NK-92 treated with Interleukin-12 subunit alpha and Interleukin-12 subunit beta, amount 100 ng/mL, for 24 hours (cell line): ENCODE measurements at regions not wholly inside any gene's neighbourhood (a gene's known extent, or its start where the extent isn't known, plus 50 kb on each side); places are given as distances from the start of the nearest gene placed in this dataset.

ENCODE experiments used
- DNase-seq: peaks from one replicate; lab custom pipeline; 2025; lab: John Stamatoyannopoulos, UW

- no peak for DNase-seq
Measured at GRCh38 chr5:68452286-68452685, 236.7 kb downstream of the PIK3R1 start.

- DNase-seq = no peak
Measured at GRCh38 chr5:68454172-68454571, 238.6 kb downstream of the PIK3R1 start.

GRCh38 chr5:68454766-68455165 is 239.2 kb downstream of the PIK3R1 start:
- no peak for DNase-seq

- DNase-seq = no peak
Measured at GRCh38 chr5:68455216-68455615, 239.7 kb downstream of the PIK3R1 start.

GRCh38 chr5:68456756-68457217 is 241.2 kb downstream of the PIK3R1 start:
- DNase-seq = no peak

GRCh38 chr5:68457285-68457684 is 241.7 kb downstream of the PIK3R1 start:
- no peak for DNase-seq

GRCh38 chr5:68458416-68459021 is 243.0 kb downstream of the PIK3R1 start:
- DNase-seq = no peak

- no peak for DNase-seq
Measured at GRCh38 chr5:68459093-68459809, 243.7 kb downstream of the PIK3R1 start.

- no peak for DNase-seq
Measured at GRCh38 chr5:68459810-68460139, 244.2 kb downstream of the PIK3R1 start.

GRCh38 chr5:68460147-68460798 is 244.7 kb downstream of the PIK3R1 start:
- DNase-seq = peak; percentile 9

GRCh38 chr5:68463606-68464005 is 248.1 kb downstream of the PIK3R1 start:
- no peak for DNase-seq

GRCh38 chr5:68464424-68464823 is 248.9 kb downstream of the PIK3R1 start:
- peak; percentile 75 for DNase-seq

- DNase-seq = peak; percentile 40
Measured at GRCh38 chr5:68465133-68465532, 249.6 kb downstream of the PIK3R1 start.

- DNase-seq = no peak
Measured at GRCh38 chr5:68465934-68466551, 250.5 kb downstream of the PIK3R1 start.

- no peak for DNase-seq
Measured at GRCh38 chr5:68467208-68467607, 251.7 kb downstream of the PIK3R1 start.

GRCh38 chr5:68467794-68468193 is 252.2 kb downstream of the PIK3R1 start:
- no peak for DNase-seq

- no peak for DNase-seq
Measured at GRCh38 chr5:68468322-68468721, 252.8 kb downstream of the PIK3R1 start.

GRCh38 chr5:68475476-68475983 is 260.0 kb downstream of the PIK3R1 start:
- DNase-seq = no peak

- no peak for DNase-seq
Measured at GRCh38 chr5:68476854-68477253, 261.3 kb downstream of the PIK3R1 start.

- no peak for DNase-seq
Measured at GRCh38 chr5:68478301-68479095, 262.9 kb downstream of the PIK3R1 start.

- no peak for DNase-seq
Measured at GRCh38 chr5:68479524-68479923, 264.0 kb downstream of the PIK3R1 start.
